ENCODE measurements at regions not wholly inside any gene's neighbourhood (a gene's known extent, or its start where the extent isn't known, plus 50 kb on each side); places are given as distances from the start of the nearest gene placed in this dataset.

- no peak overlapping the region for H3K4me2 ChIP-seq (ENCODE audit: low read depth, low read length)
- H3K79me2 ChIP-seq (ENCODE audit: insufficient read depth, low read length), result no peaks in the 10 kb centered on the region
- ChIA-PET POLR2A (no interaction called here), CTCF (ENCODE audit: low intra/inter-chr PET ratio, low total read pairs) (no interaction called here)
- intact Hi-C loops (cut with micrococcal nuclease; ENCODE audit: unreplicated experiment), result no loop called here
- no peaks in the 10 kb centered on the region for H3K4me1 ChIP-seq (ENCODE audit: insufficient read depth, low read length)
- no peaks in the 10 kb centered on the region for H3K36me3 ChIP-seq (replicated peaks in 1 of 2; ENCODE audit: control insufficient read depth in 1 of 2, insufficient read depth in 2 of 2, low read length in 2 of 2)
- no peak for ATAC-seq
- H4K20me1 ChIP-seq (ENCODE audit: insufficient read depth, low read length), result no peaks in the 10 kb centered on the region
- no peak overlapping the region for H3K27ac ChIP-seq (ENCODE audit: extremely low read length, insufficient read depth, low read length)
- no peaks in the 10 kb centered on the region for H3K27me3 ChIP-seq (ENCODE audit: control insufficient read depth in 1 of 2, insufficient read depth in 2 of 2, low read length in 2 of 2)
- 7% methylated on average over 4 of the region's 4 CpGs for WGBS (ENCODE audit: low lambda C conversion rate)
- no peak for DNase-seq (ENCODE audit: low spot score)
- peaks cover 33% of the 10 kb centered on the region for H3K9me3 ChIP-seq (ENCODE audit: low read length)
- no TSS peak for BruUV-seq (replicated peaks)
- H2AFZ ChIP-seq (ENCODE audit: low read length), result no peak overlapping the region
- no peak for FAIRE-seq
- H3K4me3 ChIP-seq (replicated peaks in 1 of 3; ENCODE audit: insufficient read depth in 1 of 3, low read depth in 2 of 3, low read length in 3 of 3), result no peak overlapping the region
- in situ Hi-C loops (cut with HindIII; ENCODE audit: extremely low pct_ligation_motif_present, low pct_unique_long_range_greater_than_20kb), result no loop called here
- no peak overlapping the region for H3K9ac ChIP-seq (ENCODE audit: insufficient read depth, low read depth, low read length)
- no peak for TF ChIP-seq SNRNP70 (IDR thresholded peaks at IDR 0.05; ENCODE audit: low read depth, low read length)
- TF ChIP-seq ZSCAN29 (CRISPR knock-in tag; conservative IDR thresholded peaks at IDR 0.05), result no peak
- TF ChIP-seq ZNF326 (CRISPR knock-in tag; IDR thresholded peaks at IDR 0.05; ENCODE audit: borderline replicate concordance), result no peak
- TF ChIP-seq MNT (IDR thresholded peaks at IDR 0.05), result no peak
- TF ChIP-seq AGO1 (IDR thresholded peaks at IDR 0.05; ENCODE audit: low read depth, low read length, poor library complexity, severe bottlenecking), result no peak
- TF ChIP-seq GABPB1 (CRISPR knock-in tag; IDR thresholded peaks at IDR 0.05), result no peak
- TF ChIP-seq ZBTB43 (CRISPR knock-in tag; conservative IDR thresholded peaks at IDR 0.05), result no peak
- TF ChIP-seq ZNF710 (CRISPR knock-in tag; IDR thresholded peaks at IDR 0.05; ENCODE audit: borderline replicate concordance), result no peak
- TF ChIP-seq ZNF138 (CRISPR knock-in tag; IDR thresholded peaks at IDR 0.05; ENCODE audit: low read depth), result no peak
- no peak for TF ChIP-seq ZNF281 (CRISPR knock-in tag; IDR thresholded peaks at IDR 0.05; ENCODE audit: borderline replicate concordance)
- TF ChIP-seq ZNF678 (CRISPR knock-in tag; IDR thresholded peaks at IDR 0.05), result no peak
- TF ChIP-seq TFDP1 (CRISPR knock-in tag; IDR thresholded peaks at IDR 0.05; ENCODE audit: borderline replicate concordance), result no peak
- no peak for TF ChIP-seq TBX2 (CRISPR knock-in tag; IDR thresholded peaks at IDR 0.05; ENCODE audit: borderline replicate concordance)
- TF ChIP-seq ZFP62 (CRISPR knock-in tag; IDR thresholded peaks at IDR 0.05), result no peak
Measured at GRCh38 chr7:109745677-109746410, 1176.2 kb downstream of the DNAJB9 start.
